ENCODE measurements at regions not wholly inside any gene's neighbourhood (a gene's known extent, or its start where the extent isn't known, plus 50 kb on each side); places are given as distances from the start of the nearest gene placed in this dataset.
"Not testable (repeated sequence)": the region's sequence is repeated elsewhere in the genome, so short reads cannot be mapped to it uniquely, and the experiment has no call there.

GRCh38 chr11:109677231-109677630 is 255.2 kb downstream of the C11orf87 start:
- DNase-seq (ENCODE audit: low read depth in 3 of 3): no peak

GRCh38 chr11:109677876-109678275 is 255.9 kb downstream of the C11orf87 start:
- DNase-seq (ENCODE audit: low read depth in 3 of 3): no peak

GRCh38 chr11:109680127-109680526 is 258.1 kb downstream of the C11orf87 start:
- no peak for DNase-seq (ENCODE audit: low read depth in 3 of 3)

GRCh38 chr11:109682788-109683187 is 260.8 kb downstream of the C11orf87 start:
- DNase-seq (ENCODE audit: low read depth in 3 of 3): not testable (repeated sequence)

- DNase-seq (ENCODE audit: low read depth in 3 of 3): no peak
Measured at GRCh38 chr11:109695696-109696095, 273.7 kb downstream of the C11orf87 start.

- no peak for DNase-seq (ENCODE audit: low read depth in 3 of 3)
Measured at GRCh38 chr11:109696191-109696897, 274.4 kb downstream of the C11orf87 start.

- DNase-seq (ENCODE audit: low read depth in 3 of 3): no peak
Measured at GRCh38 chr11:109697140-109697843, 275.3 kb downstream of the C11orf87 start.

- DNase-seq (ENCODE audit: low read depth in 3 of 3): no peak
Measured at GRCh38 chr11:109698237-109698636, 276.2 kb downstream of the C11orf87 start.

- DNase-seq (ENCODE audit: low read depth in 3 of 3): no peak
Measured at GRCh38 chr11:109704432-109704831, 282.4 kb downstream of the C11orf87 start.

GRCh38 chr11:109706945-109707344 is 285.0 kb downstream of the C11orf87 start:
- no peak for DNase-seq (ENCODE audit: low read depth in 3 of 3)

- DNase-seq (ENCODE audit: low read depth in 3 of 3): no peak
Measured at GRCh38 chr11:109707411-109707810, 285.4 kb downstream of the C11orf87 start.

- DNase-seq (ENCODE audit: low read depth in 3 of 3): no peak
Measured at GRCh38 chr11:109708184-109708583, 286.2 kb downstream of the C11orf87 start.

GRCh38 chr11:109714444-109714843 is 292.5 kb downstream of the C11orf87 start:
- DNase-seq (ENCODE audit: low read depth in 3 of 3): not testable (repeated sequence)

GRCh38 chr11:109715424-109715823 is 293.4 kb downstream of the C11orf87 start:
- DNase-seq (ENCODE audit: low read depth in 3 of 3): not testable (repeated sequence)

GRCh38 chr11:109726061-109726460 is 304.1 kb downstream of the C11orf87 start:
- DNase-seq (ENCODE audit: low read depth in 3 of 3): no peak

- DNase-seq (ENCODE audit: low read depth in 3 of 3): no peak
Measured at GRCh38 chr11:109728056-109728455, 306.1 kb downstream of the C11orf87 start.

- DNase-seq (ENCODE audit: low read depth in 3 of 3): no peak
Measured at GRCh38 chr11:109729761-109730160, 307.8 kb downstream of the C11orf87 start.

GRCh38 chr11:109730669-109731068 is 308.7 kb downstream of the C11orf87 start:
- DNase-seq (ENCODE audit: low read depth in 3 of 3): no peak

GRCh38 chr11:109731451-109731850 is 309.5 kb downstream of the C11orf87 start:
- DNase-seq (ENCODE audit: low read depth in 3 of 3): no peak

GRCh38 chr11:109733245-109733644 is 311.3 kb downstream of the C11orf87 start:
- DNase-seq (ENCODE audit: low read depth in 3 of 3): no peak

GRCh38 chr11:109734566-109734965 is 312.6 kb downstream of the C11orf87 start:
- no peak for DNase-seq (ENCODE audit: low read depth in 3 of 3)

- DNase-seq (ENCODE audit: low read depth in 3 of 3): no peak
Measured at GRCh38 chr11:109735128-109735527, 313.1 kb downstream of the C11orf87 start.

GRCh38 chr11:109739379-109739778 is 317.4 kb downstream of the C11orf87 start:
- DNase-seq (ENCODE audit: low read depth in 3 of 3): no peak
